HG03045 (cell line): ENCODE measurements at regions not wholly inside any gene's neighbourhood (a gene's known extent, or its start where the extent isn't known, plus 50 kb on each side); places are given as distances from the start of the nearest gene placed in this dataset.

Experiments used
- ATAC-seq: cut with Tn5 transposase; IDR thresholded peaks from one replicate; pipeline ENCODE4 v1.9.1; 2021; ENCODE audit warnings: mild to moderate bottlenecking, moderate library complexity; ENCODE audit not compliant: unreplicated experiment

GRCh38 chr14:82270286-82270685 lies 736.6 kb upstream of the SEL1L start:
- ATAC-seq = no peak

GRCh38 chr14:82298811-82299210 lies 765.2 kb upstream of the SEL1L start:
- no peak for ATAC-seq

GRCh38 chr14:82309199-82309598 lies 775.5 kb upstream of the SEL1L start:
- no peak for ATAC-seq

GRCh38 chr14:82313889-82314288 lies 780.2 kb upstream of the SEL1L start:
- no peak for ATAC-seq

- no peak for ATAC-seq
Measured at GRCh38 chr14:82328442-82328841, 794.8 kb upstream of the SEL1L start.

- no peak for ATAC-seq
Measured at GRCh38 chr14:82341261-82341810, 807.7 kb upstream of the SEL1L start.

- ATAC-seq = no peak
Measured at GRCh38 chr14:82342596-82342995, 808.9 kb upstream of the SEL1L start.

- no peak for ATAC-seq
Measured at GRCh38 chr14:82345184-82345583, 811.5 kb upstream of the SEL1L start.

- ATAC-seq = no peak
Measured at GRCh38 chr14:82354126-82354525, 820.5 kb upstream of the SEL1L start.

- ATAC-seq = no peak
Measured at GRCh38 chr14:82359201-82359600, 825.5 kb upstream of the SEL1L start.

- no peak for ATAC-seq
Measured at GRCh38 chr14:82362452-82362851, 828.8 kb upstream of the SEL1L start.

GRCh38 chr14:82365471-82365870 lies 831.8 kb upstream of the SEL1L start:
- no peak for ATAC-seq

GRCh38 chr14:82366803-82367202 lies 833.1 kb upstream of the SEL1L start:
- no peak for ATAC-seq

- ATAC-seq = no peak
Measured at GRCh38 chr14:82379291-82379690, 845.6 kb upstream of the SEL1L start.

GRCh38 chr14:82385048-82385447 lies 851.4 kb upstream of the SEL1L start:
- no peak for ATAC-seq

- no peak for ATAC-seq
Measured at GRCh38 chr14:82387699-82388098, 854.0 kb upstream of the SEL1L start.

GRCh38 chr14:82388488-82388887 lies 854.8 kb upstream of the SEL1L start:
- ATAC-seq = no peak

GRCh38 chr14:82390586-82390985 lies 856.9 kb upstream of the SEL1L start:
- no peak for ATAC-seq

- ATAC-seq = no peak
Measured at GRCh38 chr14:82394916-82395315, 861.3 kb upstream of the SEL1L start.

- ATAC-seq = no peak
Measured at GRCh38 chr14:82398256-82398655, 864.6 kb upstream of the SEL1L start.

GRCh38 chr14:82403987-82404386 lies 870.3 kb upstream of the SEL1L start:
- ATAC-seq = no peak

GRCh38 chr14:82410064-82410463 lies 876.4 kb upstream of the SEL1L start:
- ATAC-seq = no peak

- ATAC-seq = no peak
Measured at GRCh38 chr14:82411298-82411697, 877.6 kb upstream of the SEL1L start.

GRCh38 chr14:82412545-82412944 lies 878.9 kb upstream of the SEL1L start:
- ATAC-seq = no peak
